Brain microvascular endothelial cell (primary cell): ENCODE measurements at regions not wholly inside any gene's neighbourhood (a gene's known extent, or its start where the extent isn't known, plus 50 kb on each side); places are given as distances from the start of the nearest gene placed in this dataset.

Experiments
- DNase-seq: peaks from one replicate; pipeline ENCODE4 v3.0.0-alpha.2; 2020
- H3K27ac ChIP-seq: fragments of 250-450 bp; sonication (Bioruptor Pico); 2 replicates; pipeline ENCODE4 v1.5.1; 2020; ENCODE audit warnings: mild to moderate bottlenecking, moderate library complexity
- H3K27me3 ChIP-seq: fragments of 250-450 bp; sonication (Bioruptor Pico); replicated peaks from 2 replicates; pipeline ENCODE4 v1.5.1; 2020; ENCODE audit warnings: mild to moderate bottlenecking
- H3K36me3 ChIP-seq: fragments of 250-450 bp; sonication (Bioruptor Pico); replicated peaks from 2 replicates; pipeline ENCODE4 v1.5.1; 2020; ENCODE audit warnings: mild to moderate bottlenecking
- H3K4me3 ChIP-seq: 2 replicates; pipeline ENCODE4 v1.5.1; 2011; ENCODE audit warnings: low read depth, mild to moderate bottlenecking, control low read depth, low read length, moderate library complexity
- in situ Hi-C: cut with HindIII; loops from 2 replicates; pipeline ENCODE4 v1.10.0; 2017; ENCODE audit warnings: low sequenced_read_pairs, low pct_ligation_motif_present
- TF ChIP-seq, protein P1 (sequence below): IDR thresholded peaks from 2 replicates; pipeline ENCODE4 v1.5.1; 2011; ENCODE audit warnings: low read depth, mild to moderate bottlenecking, moderate library complexity, low read length, control low read depth, inconsistent platforms; ENCODE audit errors: missing control alignments

DNA sequence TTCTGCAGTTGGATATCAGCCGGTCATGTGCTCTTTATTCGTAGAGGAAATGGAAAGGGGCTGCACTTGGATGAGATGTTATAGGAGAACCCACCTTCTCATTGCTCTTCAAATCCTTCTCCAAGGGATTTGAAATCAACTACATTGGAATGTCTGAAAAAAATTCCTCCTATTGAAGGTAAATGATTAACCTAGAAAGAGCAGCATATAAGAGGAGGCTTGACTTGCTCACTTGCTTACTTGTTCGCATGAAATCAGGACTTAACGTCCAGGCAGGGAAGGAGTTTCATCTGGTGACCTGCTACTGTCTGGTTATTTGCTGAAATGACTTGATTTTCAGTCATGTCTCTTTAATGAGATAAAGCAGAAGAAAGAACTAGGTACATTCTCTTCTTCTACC, 338.4 kb upstream of the NOCT start:
- DNase-seq, result no peak
- Histone ChIP-seq H3K36me3 (no peaks in the 10 kb centered on the region), H3K4me3 (no peak overlapping the region), H3K27me3 (no peaks in the 10 kb centered on the region), H3K27ac (no peak overlapping the region)
- TF ChIP-seq, protein P1, sequence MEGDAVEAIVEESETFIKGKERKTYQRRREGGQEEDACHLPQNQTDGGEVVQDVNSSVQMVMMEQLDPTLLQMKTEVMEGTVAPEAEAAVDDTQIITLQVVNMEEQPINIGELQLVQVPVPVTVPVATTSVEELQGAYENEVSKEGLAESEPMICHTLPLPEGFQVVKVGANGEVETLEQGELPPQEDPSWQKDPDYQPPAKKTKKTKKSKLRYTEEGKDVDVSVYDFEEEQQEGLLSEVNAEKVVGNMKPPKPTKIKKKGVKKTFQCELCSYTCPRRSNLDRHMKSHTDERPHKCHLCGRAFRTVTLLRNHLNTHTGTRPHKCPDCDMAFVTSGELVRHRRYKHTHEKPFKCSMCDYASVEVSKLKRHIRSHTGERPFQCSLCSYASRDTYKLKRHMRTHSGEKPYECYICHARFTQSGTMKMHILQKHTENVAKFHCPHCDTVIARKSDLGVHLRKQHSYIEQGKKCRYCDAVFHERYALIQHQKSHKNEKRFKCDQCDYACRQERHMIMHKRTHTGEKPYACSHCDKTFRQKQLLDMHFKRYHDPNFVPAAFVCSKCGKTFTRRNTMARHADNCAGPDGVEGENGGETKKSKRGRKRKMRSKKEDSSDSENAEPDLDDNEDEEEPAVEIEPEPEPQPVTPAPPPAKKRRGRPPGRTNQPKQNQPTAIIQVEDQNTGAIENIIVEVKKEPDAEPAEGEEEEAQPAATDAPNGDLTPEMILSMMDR, result no peak
- in situ Hi-C loops, result no loop called here

GRCh38 chr4:138675685-138676084, 339.9 kb upstream of the NOCT start:
- H3K36me3 ChIP-seq, result no peaks in the 10 kb centered on the region
- in situ Hi-C loops, result no loop called here
- no peak for DNase-seq
- H3K27ac ChIP-seq, result no peak overlapping the region
- TF ChIP-seq, protein P1, result no peak
- no peak overlapping the region for H3K4me3 ChIP-seq
- no peaks in the 10 kb centered on the region for H3K27me3 ChIP-seq

- Histone ChIP-seq H3K27ac (no peak overlapping the region), H3K36me3 (no peaks in the 10 kb centered on the region), H3K27me3 (no peaks in the 10 kb centered on the region), H3K4me3 (no peak overlapping the region)
- in situ Hi-C loops, result no loop called here
- DNase-seq, result no peak
- TF ChIP-seq, protein P1, result no peak
These were observed 341.4 kb upstream of the NOCT start for GRCh38 chr4:138674209-138674608.

- Histone ChIP-seq H3K27ac (peak overlapping the region; percentile 18), H3K27me3 (no peaks in the 10 kb centered on the region), H3K4me3 (no peak overlapping the region), H3K36me3 (no peaks in the 10 kb centered on the region)
- DNase-seq, result peak; percentile 62
- in situ Hi-C loops, result no loop called here
- TF ChIP-seq, protein P1, result no peak
These were observed 342.5 kb upstream of the NOCT start for GRCh38 chr4:138673053-138673452.

GRCh38 chr4:138672393-138672976, 343.1 kb upstream of the NOCT start:
- TF ChIP-seq, protein P1, result no peak
- Histone ChIP-seq H3K36me3 (no peaks in the 10 kb centered on the region), H3K4me3 (no peak overlapping the region), H3K27me3 (no peaks in the 10 kb centered on the region), H3K27ac (peak overlapping the region; percentile 18)
- no peak for DNase-seq
- in situ Hi-C loops, result no loop called here

DNA sequence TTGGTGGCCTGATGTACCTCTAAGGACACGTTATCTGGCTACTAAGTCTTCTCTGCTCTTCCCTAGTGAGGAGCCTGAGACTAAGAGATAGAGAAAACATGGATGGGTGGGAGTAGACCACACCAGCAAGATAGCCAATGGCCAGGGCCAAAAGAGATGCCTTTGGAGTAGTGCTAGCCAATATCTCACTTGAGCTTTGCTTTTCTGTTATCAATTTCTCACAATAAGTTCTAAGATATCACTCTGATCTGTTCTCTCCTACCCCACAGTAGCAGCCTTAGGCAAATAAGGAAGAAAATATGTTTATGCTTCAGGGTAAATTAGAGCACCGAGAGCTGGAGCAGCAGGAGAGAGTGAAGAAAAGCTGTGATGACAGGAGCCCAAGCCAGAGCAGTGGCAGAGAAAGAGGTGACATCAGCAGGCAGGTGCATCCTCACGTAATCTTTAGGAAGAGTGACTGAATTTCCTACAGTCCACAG, 343.9 kb upstream of the NOCT start:
- in situ Hi-C loops, result no loop called here
- H3K27ac ChIP-seq, result no peak overlapping the region
- no peak for DNase-seq
- H3K4me3 ChIP-seq, result no peak overlapping the region
- TF ChIP-seq, protein P1, result no peak
- no peaks in the 10 kb centered on the region for H3K27me3 ChIP-seq
- H3K36me3 ChIP-seq, result no peaks in the 10 kb centered on the region
